ENCODE measurements at regions not wholly inside any gene's neighbourhood (a gene's known extent, or its start where the extent isn't known, plus 50 kb on each side); places are given as distances from the start of the nearest gene placed in this dataset.

GRCh38 chr9:88077071-88077617, 61.1 kb downstream of the SPATA31C2 start:
- TF ChIP-seq ZFX (IDR thresholded peaks at IDR 0.05; ENCODE audit: borderline replicate concordance) (no peak), CTCF (IDR thresholded peaks at IDR 0.05) (no peak)
- H3K27ac ChIP-seq = peak overlapping the region; percentile 54; the same call in 1 of the 2 replicates

GRCh38 chr9:88076286-88077070, 61.8 kb downstream of the SPATA31C2 start:
- TF ChIP-seq CTCF (IDR thresholded peaks at IDR 0.05) = peak; percentile 41
- no peak for TF ChIP-seq ZFX (IDR thresholded peaks at IDR 0.05; ENCODE audit: borderline replicate concordance)
- peak overlapping the region; percentile 54 for H3K27ac ChIP-seq

- H3K27ac ChIP-seq = peak overlapping the region; percentile 54
- TF ChIP-seq ZFX (IDR thresholded peaks at IDR 0.05; ENCODE audit: borderline replicate concordance) = no peak
Observed at GRCh38 chr9:88075966-88076285, 62.3 kb downstream of the SPATA31C2 start.

- peak overlapping the region; percentile 54; the same call in 1 of the 2 replicates for H3K27ac ChIP-seq
- TF ChIP-seq ZFX (IDR thresholded peaks at IDR 0.05; ENCODE audit: borderline replicate concordance) = no peak
- no peak for TF ChIP-seq CTCF (IDR thresholded peaks at IDR 0.05)
Observed at GRCh38 chr9:88075506-88075905, 62.8 kb downstream of the SPATA31C2 start.

- TF ChIP-seq CTCF (IDR thresholded peaks at IDR 0.05) (no peak), ZFX (IDR thresholded peaks at IDR 0.05; ENCODE audit: borderline replicate concordance) (no peak)
Observed at GRCh38 chr9:88074931-88075330, 63.3 kb downstream of the SPATA31C2 start.

GRCh38 chr9:88072831-88073375, 65.4 kb downstream of the SPATA31C2 start:
- no peak overlapping the region for H3K27ac ChIP-seq
- TF ChIP-seq ZFX (IDR thresholded peaks at IDR 0.05; ENCODE audit: borderline replicate concordance) (no peak), CTCF (IDR thresholded peaks at IDR 0.05) (no peak)

More at GRCh38 chr9:88074931-88075330, 63.3 kb downstream of the SPATA31C2 start:
- H3K27ac ChIP-seq = no peak overlapping the region

GRCh38 chr9:88071331-88071730, 66.9 kb downstream of the SPATA31C2 start:
- no peak overlapping the region for H3K27ac ChIP-seq
- TF ChIP-seq ZFX (IDR thresholded peaks at IDR 0.05; ENCODE audit: borderline replicate concordance) (no peak), CTCF (IDR thresholded peaks at IDR 0.05) (no peak)

Data from 22Rv1 (cell line).